SK-N-SH (cell line): ENCODE measurements at regions not wholly inside any gene's neighbourhood (a gene's known extent, or its start where the extent isn't known, plus 50 kb on each side); places are given as distances from the start of the nearest gene placed in this dataset.

ENCODE experiments used
- CTCF ChIA-PET: fragments of 300-600, 350-600 bp; formaldehyde crosslinking; extraction: SDS; loops from one replicate; lab custom pipeline; 2021; lab: Yijun Ruan, JAX
- POLR2A ChIA-PET: fragments of 350-600 bp; sonication (Branson Sonifier 250); formaldehyde crosslinking; extraction: SDS; loops from one replicate; lab custom pipeline; 2020; ENCODE audit warnings: antibody characterized with exemption, inconsistent platforms; lab: Yijun Ruan, JAX
- DNase-seq: peaks from one replicate; pipeline ENCODE4 v3.0.0; 2012
- H2AFZ ChIP-seq: fragments of 200-600 bp; sonication (generic); 2 replicates; pipeline ENCODE4 v1.8.1; 2016; ENCODE audit warnings: antibody characterized with exemption, mild to moderate bottlenecking, low read depth
- H3F3A ChIP-seq: fragments of 200-600 bp; sonication (generic); replicated peaks from 2 replicates; pipeline ENCODE3; 2016; ENCODE audit warnings: antibody characterized with exemption, mild to moderate bottlenecking; ENCODE audit not compliant: insufficient read depth
- H3K27ac ChIP-seq, 2 experiments: fragments of 200-500 bp in 1 of 2; fragments of 200-600 bp in 1 of 2; sonication (Bioruptor generic) in 1 of 2; sonication (generic), shearing (Covaris generic) in 1 of 2; 2 replicates each; pipeline versions ENCODE4 v1.5.1 to v1.6.1; 2014 to 2016; ENCODE audit warnings: low read depth in 2 of 2, inconsistent platforms in 1 of 2, low read length in 1 of 2, mild to moderate bottlenecking in 1 of 2, mixed read lengths in 1 of 2
- H3K27me3 ChIP-seq: fragments of 200-600 bp; sonication (generic), shearing (Covaris generic); 2 replicates; pipeline ENCODE4 v1.6.1; 2016; ENCODE audit warnings: mixed run types; ENCODE audit not compliant: insufficient read depth
- H3K36me3 ChIP-seq, 2 experiments: fragments of 200-500 bp in 1 of 2; fragments of 200-600 bp in 1 of 2; sonication (Bioruptor generic) in 1 of 2; sonication (generic) in 1 of 2; replicated peaks in 1 of 2; 2 replicates each; pipeline versions ENCODE3 to v1.5.1; 2014 to 2016; ENCODE audit warnings: low read length in 1 of 2, mild to moderate bottlenecking in 1 of 2; ENCODE audit not compliant: insufficient read depth in 2 of 2, control insufficient read depth in 1 of 2
- H3K4me1 ChIP-seq, 2 experiments: fragments of 200-500 bp in 1 of 2; fragments of 200-600 bp in 1 of 2; sonication (Bioruptor generic) in 1 of 2; sonication (generic), shearing (Covaris generic) in 1 of 2; 2 replicates each; pipeline versions ENCODE4 v1.5.1 to v1.6.1; 2014 to 2016; ENCODE audit warnings: low read depth in 1 of 2, low read length in 1 of 2, mixed run types in 1 of 2; ENCODE audit not compliant: insufficient read depth in 2 of 2, control insufficient read depth in 1 of 2
- H3K4me2 ChIP-seq: fragments of 200-600 bp; sonication (generic), shearing (Covaris generic); 2 replicates; pipeline ENCODE4 v1.6.1; 2017; ENCODE audit warnings: mixed run types
- H3K4me3 ChIP-seq, 2 experiments: fragments of 200-500 bp in 1 of 2; fragments of 200-600 bp in 1 of 2; sonication (Bioruptor generic) in 1 of 2; sonication (generic), shearing (Covaris generic) in 1 of 2; 2 replicates each; pipeline versions ENCODE4 v1.5.1 to v1.8.1; 2014 to 2016; ENCODE audit warnings: low read depth in 2 of 2, inconsistent platforms in 1 of 2, low read length in 1 of 2, mild to moderate bottlenecking in 1 of 2, mixed read lengths in 1 of 2, moderate library complexity in 1 of 2
- H3K79me2 ChIP-seq: fragments of 200-600 bp; sonication (generic); 2 replicates; pipeline ENCODE4 v1.8.1; 2017; ENCODE audit warnings: mild to moderate bottlenecking; ENCODE audit not compliant: insufficient read depth
- H3K9ac ChIP-seq: fragments of 200-600 bp; sonication (generic); 2 replicates; pipeline ENCODE4 v1.6.1; 2017; ENCODE audit warnings: mixed run types
- H3K9me2 ChIP-seq: fragments of 200-600 bp; sonication (generic); 2 replicates; pipeline ENCODE4 v1.6.1; 2017; ENCODE audit warnings: mixed run types
- H3K9me3 ChIP-seq: fragments of 200-600 bp; sonication (generic); 2 replicates; pipeline ENCODE4 v1.6.1; 2017; ENCODE audit warnings: mixed run types, mild to moderate bottlenecking, moderate library complexity
- H4K20me1 ChIP-seq: fragments of 200-600 bp; sonication (generic); 2 replicates; pipeline ENCODE4 v1.6.1; 2017; ENCODE audit warnings: mild to moderate bottlenecking, mixed run types; ENCODE audit not compliant: insufficient read depth
- EP300 ChIP-seq, 2 experiments: IDR thresholded peaks; 2 replicates each; pipeline versions ENCODE4 v1.4.0 to v1.6.1; 2012; ENCODE audit warnings: borderline replicate concordance in 1 of 2, low read depth in 1 of 2, low read length in 1 of 2
- FOXM1 ChIP-seq: IDR thresholded peaks from 2 replicates; pipeline ENCODE4 v1.4.0; 2012; ENCODE audit warnings: low read depth, mild to moderate bottlenecking
- NRF1 ChIP-seq: IDR thresholded peaks from 2 replicates; pipeline ENCODE4 v1.6.1; 2012; ENCODE audit warnings: low read depth, mild to moderate bottlenecking, low read length
- SIN3A ChIP-seq: IDR thresholded peaks from 2 replicates; pipeline ENCODE4 v1.6.1; 2012; ENCODE audit warnings: low read depth, mild to moderate bottlenecking, low read length, moderate library complexity, borderline replicate concordance
- YY1 ChIP-seq: IDR thresholded peaks from 2 replicates; pipeline ENCODE4 v1.4.0; 2012; ENCODE audit warnings: low read depth, mild to moderate bottlenecking
- WGBS: methylation state at CpG from one replicate; pipeline ENCODE4 v1.1.6; 2017; ENCODE audit warnings: low lambda C conversion rate; 5-methylcytosine and 5-hydroxymethylcytosine counted together
- TF ChIP-seq, protein P1 (sequence below): IDR thresholded peaks from 2 replicates; pipeline ENCODE4; 2012
- TF ChIP-seq, protein P2 (sequence below): IDR thresholded peaks from 2 replicates; pipeline ENCODE4 v1.4.0; 2012; ENCODE audit warnings: low read depth
- TF ChIP-seq, protein P3 (sequence below): fragments of 150-350 bp; IDR thresholded peaks from 2 replicates; pipeline ENCODE4 v1.6.1; 2016; ENCODE audit warnings: mild to moderate bottlenecking, low read depth, low read length
- TF ChIP-seq, protein P4 (sequence below): IDR thresholded peaks from 2 replicates; pipeline ENCODE4 v1.4.0; 2012; ENCODE audit warnings: low read depth, borderline replicate concordance
- TF ChIP-seq, protein P5 (sequence below): IDR thresholded peaks from 2 replicates; pipeline ENCODE4 v1.6.1; 2012; ENCODE audit warnings: mild to moderate bottlenecking, low read depth, low read length, moderate library complexity

DNA sequence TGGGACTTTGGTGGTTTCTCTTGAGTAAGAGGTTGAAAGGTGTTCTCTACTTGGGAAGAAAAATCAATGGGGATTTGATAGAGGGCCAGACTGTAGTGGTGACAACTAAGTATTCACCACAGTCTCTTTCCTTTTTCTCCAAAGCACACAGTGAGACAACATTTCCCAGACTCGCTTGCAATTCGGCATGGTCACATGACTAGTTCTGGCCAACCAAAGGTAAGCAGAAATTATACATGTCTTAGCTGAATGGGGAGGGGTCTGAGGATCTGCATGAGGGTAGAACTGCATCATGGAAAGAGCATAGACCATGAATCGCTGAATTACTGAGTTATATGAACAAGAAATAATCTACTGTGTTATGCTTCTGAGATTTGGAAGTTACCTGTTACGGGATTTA, 144.5 kb upstream of the MYRIP start:
- Histone ChIP-seq H3K4me3 (no peak overlapping the region), H3K9me3 (no peaks in the 10 kb centered on the region), H3K9me2 (no peaks in the 10 kb centered on the region), H3F3A (no peaks in the 10 kb centered on the region), H3K4me2 (no peak overlapping the region), H3K27ac (no peak overlapping the region), H3K4me1 (no peaks in the 10 kb centered on the region), H3K9ac (no peak overlapping the region), H4K20me1 (no peaks in the 10 kb centered on the region), H3K27me3 (no peaks in the 10 kb centered on the region), H2AFZ (no peak overlapping the region), H3K36me3 (no peaks in the 10 kb centered on the region)
- CTCF ChIA-PET = interaction anchor here (1.1 to 3.2 kb wide), 2 partner anchors 514 to 652 kb away, joined by 3 to 15 read pairs; no protein-coding TSS in a partner anchor
- POLR2A ChIA-PET = no interaction called here
- 63% methylated on average over 4 of the region's 4 CpGs for WGBS
- DNase-seq = no peak
- no peak for TF ChIP-seq NRF1
- no peak for TF ChIP-seq EP300 (IDR thresholded peaks at IDR 0.05; ENCODE audit: borderline replicate concordance in 1 of 2, low read depth in 1 of 2, low read length in 1 of 2)
- TF ChIP-seq, protein P1, sequence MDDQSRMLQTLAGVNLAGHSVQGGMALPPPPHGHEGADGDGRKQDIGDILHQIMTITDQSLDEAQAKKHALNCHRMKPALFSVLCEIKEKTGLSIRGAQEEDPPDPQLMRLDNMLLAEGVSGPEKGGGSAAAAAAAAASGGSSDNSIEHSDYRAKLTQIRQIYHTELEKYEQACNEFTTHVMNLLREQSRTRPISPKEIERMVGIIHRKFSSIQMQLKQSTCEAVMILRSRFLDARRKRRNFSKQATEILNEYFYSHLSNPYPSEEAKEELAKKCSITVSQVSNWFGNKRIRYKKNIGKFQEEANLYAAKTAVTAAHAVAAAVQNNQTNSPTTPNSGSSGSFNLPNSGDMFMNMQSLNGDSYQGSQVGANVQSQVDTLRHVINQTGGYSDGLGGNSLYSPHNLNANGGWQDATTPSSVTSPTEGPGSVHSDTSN = no peak
- TF ChIP-seq, protein P2, sequence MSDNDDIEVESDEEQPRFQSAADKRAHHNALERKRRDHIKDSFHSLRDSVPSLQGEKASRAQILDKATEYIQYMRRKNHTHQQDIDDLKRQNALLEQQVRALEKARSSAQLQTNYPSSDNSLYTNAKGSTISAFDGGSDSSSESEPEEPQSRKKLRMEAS = no peak
- TF ChIP-seq SIN3A = no peak
- no peak for TF ChIP-seq YY1
- TF ChIP-seq, protein P3, sequence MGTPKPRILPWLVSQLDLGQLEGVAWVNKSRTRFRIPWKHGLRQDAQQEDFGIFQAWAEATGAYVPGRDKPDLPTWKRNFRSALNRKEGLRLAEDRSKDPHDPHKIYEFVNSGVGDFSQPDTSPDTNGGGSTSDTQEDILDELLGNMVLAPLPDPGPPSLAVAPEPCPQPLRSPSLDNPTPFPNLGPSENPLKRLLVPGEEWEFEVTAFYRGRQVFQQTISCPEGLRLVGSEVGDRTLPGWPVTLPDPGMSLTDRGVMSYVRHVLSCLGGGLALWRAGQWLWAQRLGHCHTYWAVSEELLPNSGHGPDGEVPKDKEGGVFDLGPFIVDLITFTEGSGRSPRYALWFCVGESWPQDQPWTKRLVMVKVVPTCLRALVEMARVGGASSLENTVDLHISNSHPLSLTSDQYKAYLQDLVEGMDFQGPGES = no peak
- TF ChIP-seq, protein P4, sequence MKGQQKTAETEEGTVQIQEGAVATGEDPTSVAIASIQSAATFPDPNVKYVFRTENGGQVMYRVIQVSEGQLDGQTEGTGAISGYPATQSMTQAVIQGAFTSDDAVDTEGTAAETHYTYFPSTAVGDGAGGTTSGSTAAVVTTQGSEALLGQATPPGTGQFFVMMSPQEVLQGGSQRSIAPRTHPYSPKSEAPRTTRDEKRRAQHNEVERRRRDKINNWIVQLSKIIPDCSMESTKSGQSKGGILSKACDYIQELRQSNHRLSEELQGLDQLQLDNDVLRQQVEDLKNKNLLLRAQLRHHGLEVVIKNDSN = no peak
- TF ChIP-seq, protein P5, sequence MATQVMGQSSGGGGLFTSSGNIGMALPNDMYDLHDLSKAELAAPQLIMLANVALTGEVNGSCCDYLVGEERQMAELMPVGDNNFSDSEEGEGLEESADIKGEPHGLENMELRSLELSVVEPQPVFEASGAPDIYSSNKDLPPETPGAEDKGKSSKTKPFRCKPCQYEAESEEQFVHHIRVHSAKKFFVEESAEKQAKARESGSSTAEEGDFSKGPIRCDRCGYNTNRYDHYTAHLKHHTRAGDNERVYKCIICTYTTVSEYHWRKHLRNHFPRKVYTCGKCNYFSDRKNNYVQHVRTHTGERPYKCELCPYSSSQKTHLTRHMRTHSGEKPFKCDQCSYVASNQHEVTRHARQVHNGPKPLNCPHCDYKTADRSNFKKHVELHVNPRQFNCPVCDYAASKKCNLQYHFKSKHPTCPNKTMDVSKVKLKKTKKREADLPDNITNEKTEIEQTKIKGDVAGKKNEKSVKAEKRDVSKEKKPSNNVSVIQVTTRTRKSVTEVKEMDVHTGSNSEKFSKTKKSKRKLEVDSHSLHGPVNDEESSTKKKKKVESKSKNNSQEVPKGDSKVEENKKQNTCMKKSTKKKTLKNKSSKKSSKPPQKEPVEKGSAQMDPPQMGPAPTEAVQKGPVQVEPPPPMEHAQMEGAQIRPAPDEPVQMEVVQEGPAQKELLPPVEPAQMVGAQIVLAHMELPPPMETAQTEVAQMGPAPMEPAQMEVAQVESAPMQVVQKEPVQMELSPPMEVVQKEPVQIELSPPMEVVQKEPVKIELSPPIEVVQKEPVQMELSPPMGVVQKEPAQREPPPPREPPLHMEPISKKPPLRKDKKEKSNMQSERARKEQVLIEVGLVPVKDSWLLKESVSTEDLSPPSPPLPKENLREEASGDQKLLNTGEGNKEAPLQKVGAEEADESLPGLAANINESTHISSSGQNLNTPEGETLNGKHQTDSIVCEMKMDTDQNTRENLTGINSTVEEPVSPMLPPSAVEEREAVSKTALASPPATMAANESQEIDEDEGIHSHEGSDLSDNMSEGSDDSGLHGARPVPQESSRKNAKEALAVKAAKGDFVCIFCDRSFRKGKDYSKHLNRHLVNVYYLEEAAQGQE = no peak
- no peak for TF ChIP-seq FOXM1
- TF ChIP-seq, all 33 proteins: peak for 0
- H3K79me2 ChIP-seq = no peaks in the 10 kb centered on the region
